GM10266 (cell line): ENCODE measurements at regions not wholly inside any gene's neighbourhood (a gene's known extent, or its start where the extent isn't known, plus 50 kb on each side); places are given as distances from the start of the nearest gene placed in this dataset.

Experiments
- DNase-seq: peaks from one replicate; pipeline ENCODE4 v3.0.0; 2012; ENCODE audit errors: extremely low spot score
- TF ChIP-seq, protein P1 (sequence below): IDR thresholded peaks from 2 replicates; pipeline ENCODE4 v1.5.1; 2012; ENCODE audit warnings: mild to moderate bottlenecking, low read depth; ENCODE audit not compliant: control insufficient read depth, insufficient read depth; ENCODE audit errors: missing control alignments

DNA sequence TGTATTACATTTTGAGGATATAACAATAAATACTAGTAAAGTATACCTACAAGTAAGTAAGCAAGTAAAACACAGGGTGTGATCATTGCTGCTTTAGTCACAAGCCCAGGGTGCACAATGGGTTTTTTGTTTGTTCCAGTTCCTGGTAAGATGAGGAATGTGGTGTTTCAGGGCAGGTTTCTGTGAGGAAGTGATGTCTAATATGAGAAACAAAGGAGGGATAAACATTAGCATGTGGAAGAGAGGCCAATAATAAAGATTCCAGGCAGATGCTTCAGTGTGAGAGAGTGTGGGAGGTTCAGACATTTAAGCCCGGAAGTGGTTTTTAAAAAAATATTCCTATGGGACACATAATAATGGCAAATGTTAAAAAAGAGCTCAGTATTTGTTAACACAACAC lies 808.1 kb upstream of the USP15 start:
- DNase-seq, result no peak
- TF ChIP-seq, protein P1, sequence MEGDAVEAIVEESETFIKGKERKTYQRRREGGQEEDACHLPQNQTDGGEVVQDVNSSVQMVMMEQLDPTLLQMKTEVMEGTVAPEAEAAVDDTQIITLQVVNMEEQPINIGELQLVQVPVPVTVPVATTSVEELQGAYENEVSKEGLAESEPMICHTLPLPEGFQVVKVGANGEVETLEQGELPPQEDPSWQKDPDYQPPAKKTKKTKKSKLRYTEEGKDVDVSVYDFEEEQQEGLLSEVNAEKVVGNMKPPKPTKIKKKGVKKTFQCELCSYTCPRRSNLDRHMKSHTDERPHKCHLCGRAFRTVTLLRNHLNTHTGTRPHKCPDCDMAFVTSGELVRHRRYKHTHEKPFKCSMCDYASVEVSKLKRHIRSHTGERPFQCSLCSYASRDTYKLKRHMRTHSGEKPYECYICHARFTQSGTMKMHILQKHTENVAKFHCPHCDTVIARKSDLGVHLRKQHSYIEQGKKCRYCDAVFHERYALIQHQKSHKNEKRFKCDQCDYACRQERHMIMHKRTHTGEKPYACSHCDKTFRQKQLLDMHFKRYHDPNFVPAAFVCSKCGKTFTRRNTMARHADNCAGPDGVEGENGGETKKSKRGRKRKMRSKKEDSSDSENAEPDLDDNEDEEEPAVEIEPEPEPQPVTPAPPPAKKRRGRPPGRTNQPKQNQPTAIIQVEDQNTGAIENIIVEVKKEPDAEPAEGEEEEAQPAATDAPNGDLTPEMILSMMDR, result no peak

DNA sequence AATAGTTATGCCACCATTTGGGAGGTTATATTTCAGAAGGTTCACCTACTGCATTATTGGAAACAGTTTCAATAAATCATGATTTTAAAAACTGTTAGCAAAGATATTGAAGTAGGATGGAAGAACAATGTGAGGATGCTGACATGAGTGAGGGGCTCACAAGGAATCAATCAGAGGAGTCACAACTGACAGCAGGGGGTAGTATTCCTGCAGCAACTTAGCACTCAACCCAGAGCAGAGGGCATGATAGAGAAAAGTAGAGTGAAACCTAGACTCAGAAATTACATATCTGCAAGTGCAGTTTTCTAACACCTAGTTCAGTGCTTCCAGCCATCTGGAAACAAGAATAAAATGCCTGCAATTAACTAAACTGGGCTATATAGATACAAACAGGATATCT lies 772.5 kb upstream of the USP15 start:
- DNase-seq, result no peak
- TF ChIP-seq, protein P1, result no peak

DNA sequence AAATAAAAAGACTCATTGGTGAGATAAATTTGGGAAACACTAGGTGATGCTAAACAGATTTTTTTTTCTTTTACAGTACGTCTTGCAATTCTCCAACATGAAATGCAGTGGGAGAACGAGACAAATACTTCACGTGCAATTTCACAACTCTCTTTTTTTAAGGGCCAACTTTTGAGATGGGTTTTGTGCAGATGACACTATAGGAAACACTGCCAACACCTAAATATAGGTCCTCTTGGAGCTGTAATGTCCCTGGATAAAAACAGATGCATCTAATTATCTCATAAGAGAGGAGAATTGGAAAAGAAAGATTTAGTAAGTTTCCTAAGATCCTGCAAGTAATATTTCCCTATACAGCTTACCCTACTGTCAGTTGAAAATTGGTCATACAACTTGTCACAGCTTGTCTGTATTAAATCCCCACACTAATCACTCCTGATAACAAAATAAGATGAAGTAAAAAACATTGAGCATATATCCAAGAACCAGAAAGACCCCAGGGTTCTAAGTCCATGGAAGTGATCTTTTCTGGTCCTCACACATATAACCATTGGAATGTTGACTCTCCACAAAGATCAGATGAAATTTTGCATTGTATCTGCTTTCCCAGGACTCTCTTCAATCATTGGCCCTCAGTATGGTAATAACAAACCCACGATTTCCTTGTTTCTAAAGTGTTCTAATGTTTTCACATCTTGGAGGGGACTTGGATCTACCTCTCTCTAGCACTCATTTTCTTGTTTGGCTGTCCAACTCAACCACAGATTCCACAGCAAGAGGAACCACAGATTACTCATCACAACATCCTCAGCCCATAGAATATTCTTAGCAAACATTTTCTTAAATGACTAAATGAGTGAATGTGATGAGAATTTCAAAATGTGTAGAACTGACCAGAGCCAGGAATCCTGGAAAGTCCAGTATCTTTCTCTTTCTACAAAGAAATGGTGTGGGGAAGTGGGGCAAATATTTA lies 769.4 kb upstream of the USP15 start:
- TF ChIP-seq, protein P1, result no peak
- no peak for DNase-seq

DNA sequence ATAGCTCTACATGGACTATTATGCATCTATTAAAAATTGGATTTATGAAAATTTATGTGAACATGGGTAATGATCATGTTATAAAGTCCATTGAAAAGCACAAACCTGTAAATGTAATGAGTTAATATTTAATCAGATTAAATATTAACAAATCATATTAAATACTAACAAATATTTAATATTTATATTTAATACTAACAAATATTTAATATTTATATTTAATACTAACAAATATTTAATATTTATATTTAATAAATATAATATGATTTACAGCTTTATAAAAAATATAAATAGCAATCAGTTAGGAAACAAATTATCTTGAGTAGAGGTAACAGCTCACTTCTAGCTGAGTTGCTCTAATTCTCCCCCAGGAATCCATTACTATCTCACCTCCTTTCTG lies 758.0 kb upstream of the USP15 start:
- DNase-seq, result no peak
- TF ChIP-seq, protein P1, result no peak

DNA sequence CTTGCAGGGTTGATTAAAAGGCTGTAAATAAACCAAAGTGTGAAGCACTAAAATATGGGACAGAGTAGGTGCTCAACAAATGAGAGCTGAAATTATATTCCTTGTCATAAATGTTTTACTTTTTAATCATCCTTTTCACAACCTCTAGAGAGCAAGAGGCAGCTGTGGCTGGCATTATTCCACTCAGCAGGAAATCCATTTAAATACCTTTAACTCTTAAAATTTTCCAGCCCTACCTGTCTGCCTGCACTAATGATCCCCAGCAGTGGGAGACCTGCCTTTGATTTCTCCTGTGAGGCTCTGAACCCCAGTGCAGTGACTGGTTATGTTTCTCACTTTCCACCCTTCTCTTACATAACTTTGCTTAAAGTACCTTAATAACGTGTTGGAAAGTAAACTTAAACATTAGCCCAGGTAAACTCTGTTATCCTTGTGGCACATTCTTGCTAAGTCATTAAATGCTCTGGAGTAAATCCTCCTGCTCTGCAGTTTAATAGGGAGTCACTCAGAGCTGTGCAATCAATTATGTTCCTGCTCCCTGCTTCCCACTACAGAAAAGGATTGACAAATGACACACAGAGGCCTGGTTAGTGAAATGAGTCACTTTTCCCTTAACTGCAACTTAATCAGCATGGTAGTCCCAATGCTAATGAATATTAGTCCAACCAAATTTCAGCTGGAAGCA lies 755.7 kb upstream of the USP15 start:
- DNase-seq, result no peak
- TF ChIP-seq, protein P1, result no peak

DNA sequence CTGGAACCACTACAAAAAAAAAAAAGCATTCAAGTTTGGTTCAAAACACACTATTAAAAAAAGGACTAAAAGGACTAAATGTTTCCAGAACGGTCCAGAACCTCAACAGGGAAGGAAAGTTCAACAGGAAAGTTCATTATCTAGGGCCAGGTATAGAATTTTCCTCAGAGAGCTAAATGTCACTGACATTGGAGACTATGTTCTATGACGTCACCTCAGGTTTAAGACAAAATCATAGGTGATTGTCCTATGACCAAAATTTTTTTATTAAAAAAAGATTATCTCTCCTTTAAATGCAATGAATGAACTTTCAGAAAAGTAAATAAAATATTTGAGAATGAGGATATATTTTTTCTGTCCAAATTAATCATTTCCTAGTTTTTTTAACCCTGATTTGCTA lies 746.7 kb upstream of the USP15 start:
- DNase-seq, result no peak
- TF ChIP-seq, protein P1, result no peak

DNA sequence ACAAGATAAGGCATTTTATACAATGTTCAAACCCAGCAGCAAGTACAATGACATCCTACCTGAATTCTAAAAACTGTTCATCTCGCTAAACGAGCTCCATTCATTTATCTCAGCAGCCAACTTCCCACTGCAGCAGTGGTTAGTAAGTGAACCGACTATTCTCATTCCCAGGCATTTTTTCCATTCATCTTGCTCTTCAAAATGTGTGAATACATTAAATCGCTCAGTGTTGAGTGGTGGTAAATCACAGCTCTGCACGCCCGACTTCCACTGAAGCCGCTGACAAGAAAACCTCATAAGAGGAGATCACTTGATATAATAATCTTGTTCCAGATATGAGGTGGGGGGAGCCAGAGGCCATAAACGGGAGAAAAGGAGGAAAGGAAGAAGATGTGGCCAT lies 746.2 kb upstream of the USP15 start:
- DNase-seq, result no peak
- TF ChIP-seq, protein P1, result no peak
